Body of pancreas (tissue), 4 donors: ENCODE measurements at regions not wholly inside any gene's neighbourhood (a gene's known extent, or its start where the extent isn't known, plus 50 kb on each side); places are given as distances from the start of the nearest gene placed in this dataset.

Experiments
- CTCF ChIP-seq, 7 experiments: fragments of 450-650 bp in 4 of 7; fragments of 200-600 bp in 3 of 7; sonication (generic) in 3 of 7; IDR thresholded peaks; one replicate each; pipeline ENCODE4 v1.5.1; 2016 to 2019; ENCODE audit warnings: antibody characterized with exemption in 7 of 7
- POLR2A ChIP-seq, 3 donors: fragments of 450-650 bp; IDR thresholded peaks; one replicate each; pipeline ENCODE4 v1.6.1; 2016; ENCODE audit warnings: antibody characterized with exemption in 3 of 3, mild to moderate bottlenecking in 2 of 3

GRCh38 chr9:30732060-30732459, 1652.4 kb upstream of the ACO1 start:
- TF ChIP-seq POLR2A (IDR thresholded peaks at IDR 0.05): no peak
- TF ChIP-seq CTCF (IDR thresholded peaks at IDR 0.05): no peak
